ENCODE measurements at regions not wholly inside any gene's neighbourhood (a gene's known extent, or its start where the extent isn't known, plus 50 kb on each side); places are given as distances from the start of the nearest gene placed in this dataset.

- 90% methylated on average over 26 of the region's 26 CpGs for WGBS
- no peaks in the 10 kb centered on the region for H3K9me3 ChIP-seq (ENCODE audit: control insufficient read depth in 2 of 2, insufficient read depth in 1 of 2, low read length in 1 of 2)
- H3K4me1 ChIP-seq (ENCODE audit: control insufficient read depth in 2 of 2, insufficient read depth in 2 of 2, low read length in 2 of 2) = no peaks in the 10 kb centered on the region
- DNase-seq (ENCODE audit: low read depth in 6 of 9, low spot score in 9 of 9) = no peak
- H3K4me3 ChIP-seq (ENCODE audit: low read length in 2 of 2) = no peak overlapping the region
- peaks cover 0 to 6% of the 10 kb centered on the region in 2 donors for H3K27me3 ChIP-seq (ENCODE audit: control insufficient read depth in 2 of 2, insufficient read depth in 1 of 2, low read length in 1 of 2)
- no peak overlapping the region for H3K27ac ChIP-seq (ENCODE audit: low read depth in 1 of 2, low read length in 1 of 2)
- no peaks in the 10 kb centered on the region for H3K36me3 ChIP-seq (ENCODE audit: control insufficient read depth in 2 of 2, insufficient read depth in 2 of 2, low read length in 1 of 2)
Measured at GRCh38 chr17:79162012-79162963, 87.7 kb downstream of the ENGASE start.

GRCh38 chr17:79160980-79161636, 86.5 kb downstream of the ENGASE start:
- Histone ChIP-seq H3K9me3 (ENCODE audit: control insufficient read depth in 2 of 2, insufficient read depth in 1 of 2, low read length in 1 of 2) (no peaks in the 10 kb centered on the region), H3K27ac (ENCODE audit: low read depth in 1 of 2, low read length in 1 of 2) (no peak overlapping the region), H3K36me3 (ENCODE audit: control insufficient read depth in 2 of 2, insufficient read depth in 2 of 2, low read length in 1 of 2) (no peaks in the 10 kb centered on the region), H3K4me1 (ENCODE audit: control insufficient read depth in 2 of 2, insufficient read depth in 2 of 2, low read length in 2 of 2) (no peaks in the 10 kb centered on the region), H3K4me3 (ENCODE audit: low read length in 2 of 2) (no peak overlapping the region), H3K27me3 (ENCODE audit: control insufficient read depth in 2 of 2, insufficient read depth in 1 of 2, low read length in 1 of 2) (peaks cover 0 to 6% of the 10 kb centered on the region in 2 donors)
- WGBS = 44% methylated on average over 14 of the region's 14 CpGs
- DNase-seq (ENCODE audit: low read depth in 6 of 9, low spot score in 9 of 9) = peak in 5 of 9 donors; percentile 2 to 44 (median 7)

GRCh38 chr17:79159926-79160325, 85.3 kb downstream of the ENGASE start:
- Histone ChIP-seq H3K4me1 (ENCODE audit: control insufficient read depth in 2 of 2, insufficient read depth in 2 of 2, low read length in 2 of 2) (no peaks in the 10 kb centered on the region), H3K4me3 (ENCODE audit: low read length in 2 of 2) (no peak overlapping the region), H3K36me3 (ENCODE audit: control insufficient read depth in 2 of 2, insufficient read depth in 2 of 2, low read length in 1 of 2) (no peaks in the 10 kb centered on the region), H3K27me3 (ENCODE audit: control insufficient read depth in 2 of 2, insufficient read depth in 1 of 2, low read length in 1 of 2) (peaks cover 0 to 5% of the 10 kb centered on the region in 2 donors), H3K27ac (ENCODE audit: low read depth in 1 of 2, low read length in 1 of 2) (no peak overlapping the region), H3K9me3 (ENCODE audit: control insufficient read depth in 2 of 2, insufficient read depth in 1 of 2, low read length in 1 of 2) (no peaks in the 10 kb centered on the region)
- DNase-seq (ENCODE audit: low read depth in 6 of 9, low spot score in 9 of 9) = no peak
- WGBS = 91% methylated on average over 13 of the region's 13 CpGs

GRCh38 chr17:79159471-79159870, 84.8 kb downstream of the ENGASE start:
- H3K4me3 ChIP-seq (ENCODE audit: low read length in 2 of 2) = no peak overlapping the region
- H3K27ac ChIP-seq (ENCODE audit: low read depth in 1 of 2, low read length in 1 of 2) = no peak overlapping the region
- no peak for DNase-seq (ENCODE audit: low read depth in 6 of 9, low spot score in 9 of 9)
- H3K36me3 ChIP-seq (ENCODE audit: control insufficient read depth in 2 of 2, insufficient read depth in 2 of 2, low read length in 1 of 2) = no peaks in the 10 kb centered on the region
- no peaks in the 10 kb centered on the region for H3K9me3 ChIP-seq (ENCODE audit: control insufficient read depth in 2 of 2, insufficient read depth in 1 of 2, low read length in 1 of 2)
- H3K27me3 ChIP-seq (ENCODE audit: control insufficient read depth in 2 of 2, insufficient read depth in 1 of 2, low read length in 1 of 2) = peaks cover 0 to 5% of the 10 kb centered on the region in 2 donors
- H3K4me1 ChIP-seq (ENCODE audit: control insufficient read depth in 2 of 2, insufficient read depth in 2 of 2, low read length in 2 of 2) = no peaks in the 10 kb centered on the region
- WGBS = 95% methylated on average over 6 of the region's 6 CpGs

GRCh38 chr17:79156463-79157095, 82.0 kb downstream of the ENGASE start:
- Histone ChIP-seq H3K27ac (ENCODE audit: low read depth in 1 of 2, low read length in 1 of 2) (no peak overlapping the region), H3K9me3 (ENCODE audit: control insufficient read depth in 2 of 2, insufficient read depth in 1 of 2, low read length in 1 of 2) (no peaks in the 10 kb centered on the region), H3K4me3 (ENCODE audit: low read length in 2 of 2) (no peak overlapping the region), H3K36me3 (ENCODE audit: control insufficient read depth in 2 of 2, insufficient read depth in 2 of 2, low read length in 1 of 2) (no peaks in the 10 kb centered on the region), H3K27me3 (ENCODE audit: control insufficient read depth in 2 of 2, insufficient read depth in 1 of 2, low read length in 1 of 2) (peaks cover 2 to 19% of the 10 kb centered on the region in 2 donors), H3K4me1 (ENCODE audit: control insufficient read depth in 2 of 2, insufficient read depth in 2 of 2, low read length in 2 of 2) (no peaks in the 10 kb centered on the region)
- WGBS = 92% methylated on average over 19 of the region's 19 CpGs
- DNase-seq (ENCODE audit: low read depth in 6 of 9, low spot score in 9 of 9) = no peak

- no peak overlapping the region for H3K27ac ChIP-seq (ENCODE audit: low read depth in 1 of 2, low read length in 1 of 2)
- peaks cover 2 to 19% of the 10 kb centered on the region in 2 donors for H3K27me3 ChIP-seq (ENCODE audit: control insufficient read depth in 2 of 2, insufficient read depth in 1 of 2, low read length in 1 of 2)
- H3K9me3 ChIP-seq (ENCODE audit: control insufficient read depth in 2 of 2, insufficient read depth in 1 of 2, low read length in 1 of 2) = no peaks in the 10 kb centered on the region
- no peak for DNase-seq (ENCODE audit: low read depth in 6 of 9, low spot score in 9 of 9)
- no peaks in the 10 kb centered on the region for H3K36me3 ChIP-seq (ENCODE audit: control insufficient read depth in 2 of 2, insufficient read depth in 2 of 2, low read length in 1 of 2)
- H3K4me3 ChIP-seq (ENCODE audit: low read length in 2 of 2) = no peak overlapping the region
- WGBS = 93% methylated on average over 12 of the region's 12 CpGs
- H3K4me1 ChIP-seq (ENCODE audit: control insufficient read depth in 2 of 2, insufficient read depth in 2 of 2, low read length in 2 of 2) = no peaks in the 10 kb centered on the region
Measured at GRCh38 chr17:79155701-79156100, 81.1 kb downstream of the ENGASE start.

- no peak overlapping the region for H3K27ac ChIP-seq (ENCODE audit: low read depth in 1 of 2, low read length in 1 of 2)
- no peaks in the 10 kb centered on the region for H3K4me1 ChIP-seq (ENCODE audit: control insufficient read depth in 2 of 2, insufficient read depth in 2 of 2, low read length in 2 of 2)
- DNase-seq (ENCODE audit: low read depth in 6 of 9, low spot score in 9 of 9) = no peak
- no peak overlapping the region for H3K4me3 ChIP-seq (ENCODE audit: low read length in 2 of 2)
- H3K27me3 ChIP-seq (ENCODE audit: control insufficient read depth in 2 of 2, insufficient read depth in 1 of 2, low read length in 1 of 2) = peaks cover 2 to 18% of the 10 kb centered on the region in 2 donors
- 80% methylated on average over 31 of the region's 31 CpGs for WGBS
- H3K36me3 ChIP-seq (ENCODE audit: control insufficient read depth in 2 of 2, insufficient read depth in 2 of 2, low read length in 1 of 2) = no peaks in the 10 kb centered on the region
- H3K9me3 ChIP-seq (ENCODE audit: control insufficient read depth in 2 of 2, insufficient read depth in 1 of 2, low read length in 1 of 2) = no peaks in the 10 kb centered on the region
Measured at GRCh38 chr17:79154951-79155585, 80.4 kb downstream of the ENGASE start.

GRCh38 chr17:79154446-79154845, 79.8 kb downstream of the ENGASE start:
- Histone ChIP-seq H3K4me1 (ENCODE audit: control insufficient read depth in 2 of 2, insufficient read depth in 2 of 2, low read length in 2 of 2) (no peaks in the 10 kb centered on the region), H3K9me3 (ENCODE audit: control insufficient read depth in 2 of 2, insufficient read depth in 1 of 2, low read length in 1 of 2) (no peaks in the 10 kb centered on the region), H3K27ac (ENCODE audit: low read depth in 1 of 2, low read length in 1 of 2) (no peak overlapping the region), H3K4me3 (ENCODE audit: low read length in 2 of 2) (no peak overlapping the region), H3K27me3 (ENCODE audit: control insufficient read depth in 2 of 2, insufficient read depth in 1 of 2, low read length in 1 of 2) (peaks cover 2 to 14% of the 10 kb centered on the region in 2 donors), H3K36me3 (ENCODE audit: control insufficient read depth in 2 of 2, insufficient read depth in 2 of 2, low read length in 1 of 2) (no peaks in the 10 kb centered on the region)
- DNase-seq (ENCODE audit: low read depth in 6 of 9, low spot score in 9 of 9) = no peak
- 72% methylated on average over 14 of the region's 14 CpGs for WGBS

Data from thymus (tissue), 11 donors.